Inflammatory macrophage treated with lipopolysaccharide for 4 hours (primary cell): ENCODE measurements at regions not wholly inside any gene's neighbourhood (a gene's known extent, or its start where the extent isn't known, plus 50 kb on each side); places are given as distances from the start of the nearest gene placed in this dataset.

Experiments
- DNase-seq: peaks from one replicate; pipeline ENCODE4 v3.0.0-alpha.2; 2020

DNA sequence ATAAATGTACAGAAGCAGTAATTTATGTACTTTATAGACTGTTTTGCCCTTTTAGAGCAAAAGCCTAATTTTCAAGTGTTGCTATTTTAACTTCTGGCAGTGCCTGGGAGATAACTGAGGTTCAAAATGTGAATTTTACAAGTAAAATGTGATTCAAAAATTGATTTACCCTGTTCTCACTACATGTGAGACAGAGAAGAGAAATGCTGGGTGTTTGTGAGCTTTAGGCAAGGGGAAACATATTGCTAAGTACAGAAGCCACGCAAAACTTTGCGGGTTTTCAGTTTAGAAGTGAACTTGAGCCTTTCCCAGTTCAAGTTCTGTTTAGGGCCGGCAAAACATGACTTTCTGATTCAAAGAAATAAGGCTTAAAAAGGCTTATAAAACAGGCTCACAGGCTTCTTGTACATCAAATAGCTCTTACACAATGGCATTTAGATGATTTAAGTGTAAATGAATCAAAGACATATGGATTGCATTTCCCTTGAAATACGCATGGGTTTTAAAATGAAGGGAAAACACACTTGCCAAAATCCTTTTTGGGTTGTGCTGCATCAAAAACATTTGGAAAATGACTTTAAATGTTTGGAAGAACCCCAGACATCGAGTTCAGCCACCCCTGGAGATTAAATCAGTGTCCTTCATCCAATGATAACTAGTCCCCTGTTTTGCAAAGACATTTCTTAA lies 370.8 kb upstream of the MEF2C start:
- no peak for DNase-seq

DNA sequence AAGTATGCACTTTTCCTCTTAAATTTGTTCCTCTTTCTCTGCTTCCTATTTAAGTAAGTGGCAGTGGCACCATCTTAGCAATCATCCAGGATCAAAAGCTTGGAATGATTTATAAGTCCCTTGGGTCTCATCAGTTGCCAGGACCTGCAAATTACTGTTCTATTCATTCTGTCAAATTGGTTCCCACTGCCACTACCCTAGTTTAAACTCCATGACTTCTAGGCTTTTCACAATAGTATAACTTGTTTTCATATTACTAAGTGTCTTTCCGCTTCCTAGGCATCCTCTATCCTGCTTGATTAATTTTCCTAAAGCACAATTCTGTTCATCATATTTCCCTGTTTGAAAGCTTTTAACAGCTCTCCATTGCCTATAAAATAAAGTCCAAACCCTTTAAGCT lies 363.9 kb upstream of the MEF2C start:
- DNase-seq, result no peak

GRCh38 chr5:89246252-89246651 lies 363.3 kb upstream of the MEF2C start:
- DNase-seq, result peak; percentile 10

- DNase-seq, result no peak
Measured at GRCh38 chr5:89243611-89244010, 360.6 kb upstream of the MEF2C start.

GRCh38 chr5:89241186-89241585 lies 358.2 kb upstream of the MEF2C start:
- DNase-seq, result no peak

DNA sequence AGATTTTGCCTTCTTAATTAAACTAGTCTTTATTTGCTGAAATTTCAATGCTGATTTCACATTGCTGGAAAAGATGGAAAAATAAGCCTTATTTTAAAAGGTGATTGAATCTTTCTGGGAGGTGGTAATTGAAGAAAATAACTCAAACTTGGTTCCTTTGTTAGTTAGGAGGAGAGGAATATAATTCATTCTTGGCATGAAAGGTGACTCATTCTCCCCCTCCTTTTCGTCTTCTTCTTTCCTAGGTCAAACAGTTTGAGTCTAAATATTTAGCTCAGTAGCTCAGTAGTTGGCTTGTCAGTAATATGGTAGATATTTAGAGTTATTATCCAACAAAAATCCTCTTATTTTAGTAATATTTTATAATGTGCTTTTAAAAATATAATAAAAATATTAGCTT lies 353.9 kb upstream of the MEF2C start:
- DNase-seq, result no peak

- DNase-seq, result no peak
Measured at GRCh38 chr5:89233462-89233861, 350.5 kb upstream of the MEF2C start.

DNA sequence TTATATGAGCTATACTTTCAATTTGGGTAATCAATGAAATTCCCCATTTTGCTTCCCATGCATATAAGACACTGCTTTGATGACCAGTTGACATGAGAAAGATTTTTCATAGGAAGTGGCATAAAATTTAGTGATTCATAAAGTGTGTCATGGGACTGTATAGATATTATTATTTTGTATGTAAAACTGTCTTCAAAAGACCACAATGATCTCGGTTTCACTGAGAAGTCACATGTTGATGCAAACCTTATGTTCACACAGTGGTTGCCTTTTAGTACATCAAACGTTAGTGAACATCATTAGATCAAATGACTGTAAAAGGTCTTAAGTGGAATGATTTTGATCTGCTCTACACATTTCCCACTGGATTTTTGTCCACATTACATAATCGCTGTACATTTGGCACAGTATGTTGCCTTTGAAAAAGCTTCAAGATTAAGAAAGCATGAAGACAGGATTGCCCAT lies 349.2 kb upstream of the MEF2C start:
- peak; percentile 49 for DNase-seq

DNA sequence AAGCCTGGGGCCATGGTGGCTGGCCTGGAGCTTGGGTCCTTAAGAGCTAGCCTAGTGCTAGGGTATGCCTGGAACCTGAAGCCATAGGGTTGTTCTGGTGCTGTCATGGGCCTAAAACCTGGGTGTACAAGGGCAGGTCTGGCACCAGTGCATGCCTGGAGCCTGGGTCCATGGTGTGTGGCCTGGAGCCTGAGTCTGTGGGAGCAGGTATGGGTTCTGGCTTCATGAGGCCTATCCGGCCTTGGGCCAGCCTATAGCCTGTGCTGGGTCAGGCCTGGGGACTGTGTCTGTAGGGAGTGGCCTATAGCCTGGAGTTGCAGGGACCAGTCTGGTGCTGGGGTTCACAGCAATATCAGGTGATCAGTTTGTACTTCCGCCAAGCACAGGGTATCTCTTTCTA lies 347.2 kb upstream of the MEF2C start:
- DNase-seq, result no peak

DNA sequence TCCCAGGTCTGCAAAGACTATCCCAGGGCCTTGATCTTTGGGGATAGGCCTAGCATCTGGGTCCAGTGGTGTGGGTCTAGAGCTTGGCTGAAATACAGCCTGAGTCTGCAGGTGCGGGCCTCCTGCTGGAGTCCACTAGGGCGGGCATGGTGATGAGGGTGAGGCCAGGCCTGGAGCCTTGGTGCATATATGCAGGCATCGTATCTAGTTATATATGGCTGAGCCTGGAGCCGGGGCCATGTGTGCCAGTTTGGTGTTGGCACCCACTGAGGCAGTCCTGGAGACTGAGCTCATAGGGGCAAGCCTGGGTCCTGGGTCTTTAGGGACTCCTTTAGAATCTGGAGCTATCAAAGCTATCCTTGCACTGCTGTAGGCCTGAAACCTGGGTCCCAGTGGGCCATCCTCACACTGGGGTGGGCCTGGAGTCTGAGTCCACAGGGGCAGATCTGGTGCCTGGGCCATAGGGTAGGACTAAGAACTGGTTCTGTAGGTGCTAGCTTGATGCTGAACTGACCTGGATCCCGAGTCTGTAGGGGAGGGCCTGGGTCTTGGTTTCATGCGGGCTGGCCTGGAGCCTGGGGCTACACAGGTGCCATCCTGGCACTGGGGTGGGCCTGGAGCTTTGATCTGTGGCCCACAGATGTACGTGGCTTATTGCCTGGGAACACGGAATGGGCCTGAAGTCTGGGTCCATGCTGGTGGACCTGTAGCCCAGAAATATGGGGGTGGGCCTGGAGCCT lies 346.5 kb upstream of the MEF2C start:
- DNase-seq, result no peak

DNA sequence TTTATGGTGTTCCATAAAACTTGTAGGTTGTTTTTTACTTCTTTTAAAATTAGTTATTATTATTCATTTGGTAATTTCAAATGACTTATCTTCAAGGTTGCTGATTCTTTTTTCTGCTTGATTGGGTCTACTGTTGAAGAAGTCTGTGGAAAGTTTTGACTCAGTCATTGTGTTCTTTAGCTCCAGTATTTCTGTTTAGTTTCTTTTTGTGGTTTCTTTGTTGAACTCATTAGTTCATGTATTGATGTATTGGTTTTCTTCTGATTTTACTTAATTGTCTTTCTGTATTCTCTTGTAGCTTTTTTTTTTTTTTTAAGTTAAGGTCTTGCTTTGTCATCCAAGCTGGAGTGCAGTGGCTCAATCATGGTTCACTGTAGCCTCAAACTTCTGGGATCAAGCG lies 345.4 kb upstream of the MEF2C start:
- DNase-seq, result no peak

- DNase-seq, result no peak
Measured at GRCh38 chr5:89218364-89218763, 335.4 kb upstream of the MEF2C start.

DNA sequence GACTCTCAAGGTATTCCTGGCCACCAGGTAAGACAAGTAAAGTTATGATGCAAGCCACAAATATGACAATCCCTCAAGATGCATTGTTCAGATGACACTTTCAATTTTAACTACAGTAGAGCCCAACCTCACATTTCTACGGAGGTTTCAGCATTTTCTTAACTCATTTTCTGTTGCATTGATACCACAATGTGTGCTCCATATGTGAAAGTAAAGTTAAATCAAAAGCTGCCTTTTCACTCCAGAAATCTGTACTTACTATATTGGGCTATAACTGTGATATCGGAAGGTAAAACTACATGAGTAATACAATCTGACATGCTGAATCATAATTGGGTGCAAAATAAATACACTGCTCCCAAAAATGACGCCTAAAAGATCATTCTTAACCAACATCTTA lies 333.6 kb upstream of the MEF2C start:
- DNase-seq, result no peak

DNA sequence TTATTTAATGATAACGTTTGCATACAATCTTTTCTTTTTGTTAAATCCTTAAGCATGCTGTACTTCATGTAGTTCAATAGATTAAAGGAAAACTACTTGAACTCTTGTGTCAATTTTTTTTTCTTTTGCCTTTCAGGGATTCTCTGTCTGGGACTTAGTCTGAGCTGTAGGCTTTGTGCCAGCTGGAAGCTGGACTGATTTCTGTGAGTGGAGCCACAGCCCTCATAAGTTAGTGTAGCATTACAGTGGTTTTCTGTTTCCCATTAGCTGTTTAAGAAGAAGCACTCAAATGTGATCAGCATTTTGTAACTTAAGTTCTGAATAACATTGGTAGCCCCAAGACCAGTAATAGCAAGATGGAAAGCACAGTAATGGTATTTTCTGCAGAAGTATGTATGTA lies 330.6 kb upstream of the MEF2C start:
- DNase-seq, result no peak

DNA sequence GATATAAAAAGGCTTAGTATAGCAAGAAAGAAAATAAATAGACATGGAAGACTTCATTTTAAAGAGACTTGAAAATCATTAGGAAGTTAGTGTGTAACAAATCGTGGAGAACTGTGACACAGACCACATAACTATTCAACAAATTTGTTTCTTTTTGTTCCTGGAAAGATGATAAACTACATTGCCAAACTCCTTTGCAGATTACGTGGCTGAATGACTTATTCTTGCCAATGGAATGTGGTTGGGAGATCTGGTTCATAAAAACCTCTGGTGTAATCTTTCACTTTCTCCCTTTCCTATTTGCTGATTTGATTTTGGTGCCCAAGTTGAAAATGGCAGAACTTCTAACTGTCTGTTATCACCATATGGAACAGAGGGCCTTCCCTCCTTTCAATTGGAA lies 328.9 kb upstream of the MEF2C start:
- no peak for DNase-seq

GRCh38 chr5:89208811-89209210 lies 325.8 kb upstream of the MEF2C start:
- no peak for DNase-seq

DNA sequence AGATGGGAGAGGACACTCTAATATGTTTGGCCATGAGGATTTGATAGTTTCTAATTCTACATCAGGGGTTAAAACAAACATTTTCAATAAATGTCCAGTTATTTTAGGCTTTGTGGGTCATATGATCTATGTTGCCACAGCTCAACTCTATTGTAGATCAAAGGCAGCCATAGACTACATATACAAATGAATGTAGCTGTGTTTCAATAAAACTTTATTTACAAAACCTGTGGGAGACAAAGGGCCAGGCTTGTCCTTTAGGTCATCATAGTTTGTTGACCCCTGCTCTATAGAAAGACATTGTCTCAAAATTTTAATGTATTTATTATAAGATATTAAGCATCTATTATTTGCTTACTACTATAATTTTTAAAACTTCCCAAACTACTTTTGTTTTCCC lies 325.4 kb upstream of the MEF2C start:
- no peak for DNase-seq

DNA sequence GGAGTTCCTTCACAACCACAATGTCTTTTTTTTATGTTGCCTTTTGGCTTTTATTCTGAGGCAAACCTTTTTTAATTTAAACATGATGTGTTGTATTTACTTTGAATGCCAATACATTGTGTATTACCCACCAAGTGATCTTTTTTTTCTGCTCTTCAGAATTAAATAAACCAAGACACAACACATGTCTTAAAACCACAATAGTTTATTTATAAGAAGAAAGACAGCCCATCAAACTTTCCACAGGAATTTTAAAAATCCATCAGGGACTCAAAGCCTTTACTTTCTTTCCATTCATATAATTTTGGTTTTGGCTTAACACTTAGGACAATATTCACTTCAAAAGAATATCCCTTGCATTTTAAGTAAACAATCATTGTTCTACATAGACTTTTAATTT lies 321.8 kb upstream of the MEF2C start:
- DNase-seq, result no peak

- no peak for DNase-seq
Measured at GRCh38 chr5:89203611-89204010, 320.6 kb upstream of the MEF2C start.

- no peak for DNase-seq
Measured at GRCh38 chr5:89200899-89201298, 317.9 kb upstream of the MEF2C start.

DNA sequence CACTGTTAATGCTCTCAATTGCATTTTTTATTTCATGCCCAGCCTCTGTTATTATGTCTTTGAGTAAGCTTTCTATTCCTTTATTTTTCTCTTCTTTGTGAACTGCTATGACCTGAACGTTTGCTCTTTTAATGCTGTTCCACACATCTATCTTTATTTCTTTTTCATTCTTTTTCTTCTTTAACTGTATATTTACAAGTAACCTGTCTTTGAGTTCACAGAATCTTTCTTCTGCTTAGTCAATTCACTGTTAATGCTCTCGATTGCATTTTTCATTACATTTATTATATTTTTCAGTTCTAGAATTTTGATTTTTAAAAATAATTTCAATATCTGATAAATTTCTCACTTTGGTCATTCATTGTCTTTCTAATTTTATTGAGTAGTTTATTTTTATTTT lies 316.3 kb upstream of the MEF2C start:
- no peak for DNase-seq

DNA sequence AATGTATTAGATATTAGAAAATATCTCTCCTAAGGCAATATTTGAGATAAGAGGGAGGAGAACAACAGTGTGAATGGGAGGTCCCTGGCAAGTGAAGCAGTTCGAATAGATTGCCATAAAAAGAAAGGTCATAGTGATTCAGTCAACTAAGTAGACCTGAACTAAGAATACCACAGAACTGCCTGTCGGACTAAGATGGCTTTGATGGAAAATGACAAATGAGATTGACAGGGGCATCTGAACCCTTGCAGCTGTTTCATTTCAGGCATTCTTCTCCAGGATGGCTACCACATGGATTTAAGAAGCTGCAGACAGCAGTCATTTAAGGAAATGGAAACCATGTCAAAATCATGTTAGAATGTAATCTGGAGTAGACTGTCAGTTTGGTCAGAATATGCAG lies 308.4 kb upstream of the MEF2C start:
- DNase-seq, result no peak

GRCh38 chr5:89190515-89191265 lies 307.7 kb upstream of the MEF2C start:
- no peak for DNase-seq

- no peak for DNase-seq
Measured at GRCh38 chr5:89187883-89188465, 305.0 kb upstream of the MEF2C start.
